CD14-positive monocyte (primary cell): ENCODE measurements at regions not wholly inside any gene's neighbourhood (a gene's known extent, or its start where the extent isn't known, plus 50 kb on each side); places are given as distances from the start of the nearest gene placed in this dataset.

Experiments
- DNase-seq, 3 donors: peaks; one replicate each; pipeline ENCODE4 v3.0.0-alpha.2; 2011 to 2022
- H2AFZ ChIP-seq: 2 replicates; pipeline ENCODE4 v1.6.0; 2012; ENCODE audit warnings: mild to moderate bottlenecking, low read depth, low read length, inconsistent platforms; ENCODE audit not compliant: insufficient read depth, poor library complexity, severe bottlenecking
- H3K27ac ChIP-seq, 2 donors: 1 replicate in 1 of 2; 2 replicates in 1 of 2; pipeline ENCODE4 v1.5.1; 2012 to 2013; ENCODE audit warnings: low read length in 2 of 2, control low read depth in 1 of 2, inconsistent platforms in 1 of 2, low read depth in 1 of 2, mild to moderate bottlenecking in 1 of 2
- H3K27me3 ChIP-seq, 2 donors: one replicate each; pipeline versions ENCODE4 v1.6.0 to v1.6.1; 2011 to 2013; ENCODE audit warnings: low read length in 2 of 2; ENCODE audit not compliant: control insufficient read depth in 2 of 2, insufficient read depth in 2 of 2
- H3K36me3 ChIP-seq, 2 donors: replicated peaks in 1 of 2; 1 replicate in 1 of 2; 2 replicates in 1 of 2; pipeline versions ENCODE4 v1.5.1 to v1.6.1; 2012 to 2013; ENCODE audit warnings: low read length in 2 of 2, control low read depth in 1 of 2, inconsistent platforms in 1 of 2, mild to moderate bottlenecking in 1 of 2; ENCODE audit not compliant: insufficient read depth in 2 of 2, control insufficient read depth in 1 of 2
- H3K4me1 ChIP-seq, 2 donors: 1 replicate in 1 of 2; 2 replicates in 1 of 2; pipeline versions ENCODE4 v1.5.1 to v1.6.1; 2012 to 2013; ENCODE audit warnings: low read length in 2 of 2, control low read depth in 1 of 2, inconsistent platforms in 1 of 2, mild to moderate bottlenecking in 1 of 2, moderate library complexity in 1 of 2; ENCODE audit not compliant: insufficient read depth in 2 of 2, control insufficient read depth in 1 of 2
- H3K4me2 ChIP-seq: replicated peaks from 2 replicates; pipeline ENCODE3; 2012; ENCODE audit warnings: low read length, moderate library complexity, mild to moderate bottlenecking; ENCODE audit not compliant: poor library complexity, severe bottlenecking; ENCODE audit errors: extremely low read depth
- H3K4me3 ChIP-seq, 3 experiments: fragments of 200-600 bp in 1 of 3; sonication (generic) in 1 of 3; replicated peaks in 1 of 3; 1 replicate in 2 of 3; 2 replicates in 1 of 3; pipeline ENCODE4 v1.5.1; 2011 to 2013; ENCODE audit warnings: low read length in 3 of 3, mild to moderate bottlenecking in 3 of 3, control low read depth in 2 of 3, low read depth in 2 of 3, inconsistent platforms in 1 of 3, moderate library complexity in 1 of 3
- H3K79me2 ChIP-seq: 2 replicates; pipeline ENCODE4 v1.6.0; 2012; ENCODE audit warnings: mild to moderate bottlenecking, control low read depth, inconsistent platforms, low read length, moderate library complexity; ENCODE audit not compliant: insufficient read depth
- H3K9ac ChIP-seq: 2 replicates; pipeline ENCODE4 v1.6.0; 2017; ENCODE audit warnings: low read length, mild to moderate bottlenecking; ENCODE audit not compliant: insufficient read depth, poor library complexity, severe bottlenecking
- H3K9me3 ChIP-seq, 2 donors: replicated peaks in 1 of 2; 1 replicate in 1 of 2; 2 replicates in 1 of 2; pipeline versions ENCODE4 v1.5.1 to v1.6.1; 2012 to 2013; ENCODE audit warnings: low read length in 2 of 2, control low read depth in 1 of 2; ENCODE audit not compliant: control insufficient read depth in 1 of 2, insufficient read depth in 1 of 2
- H4K20me1 ChIP-seq: 2 replicates; pipeline ENCODE4 v1.6.0; 2012; ENCODE audit warnings: mild to moderate bottlenecking, low read length, control low read depth, moderate library complexity; ENCODE audit not compliant: insufficient read depth
- H3K27ac Mint-ChIP-seq, 7 donors: one replicate each; pipeline ENCODE4 v1.8.0; 2020; ENCODE audit warnings: mild to moderate bottlenecking in 7 of 7, mixed read lengths in 7 of 7, moderate library complexity in 6 of 7, inconsistent platforms in 2 of 7
- H3K27me3 Mint-ChIP-seq, 3 donors: one replicate each; pipeline ENCODE4 v1.8.0; 2021 to 2022; ENCODE audit warnings: low read depth in 3 of 3, mild to moderate bottlenecking in 3 of 3, mixed read lengths in 3 of 3, moderate library complexity in 3 of 3, inconsistent platforms in 1 of 3
- H3K36me3 Mint-ChIP-seq, 2 donors: one replicate each; pipeline ENCODE4 v1.8.0; 2020; ENCODE audit warnings: mixed read lengths in 2 of 2, inconsistent platforms in 1 of 2, mild to moderate bottlenecking in 1 of 2
- H3K4me1 Mint-ChIP-seq: one replicate; pipeline ENCODE4 v1.8.0; 2020; ENCODE audit warnings: mild to moderate bottlenecking, mixed read lengths
- H3K4me3 Mint-ChIP-seq, 2 donors: one replicate each; pipeline ENCODE4 v1.8.0; 2020; ENCODE audit warnings: mild to moderate bottlenecking in 2 of 2, mixed read lengths in 2 of 2, moderate library complexity in 1 of 2
- H3K9me3 Mint-ChIP-seq, 7 donors: one replicate each; pipeline ENCODE4 v1.8.0; 2020 to 2022; ENCODE audit warnings: mixed read lengths in 7 of 7, mild to moderate bottlenecking in 6 of 7, moderate library complexity in 6 of 7, inconsistent platforms in 2 of 7
- CTCF ChIP-seq: fragments of 200-600 bp; IDR thresholded peaks from one replicate; pipeline ENCODE4 v1.8.0; 2022; ENCODE audit warnings: antibody characterized with exemption, mild to moderate bottlenecking
- WGBS: methylation state at CpG from one replicate; pipeline ENCODE4 v1.1.5; 2013; ENCODE audit warnings: missing lambda C conversion rate; ENCODE audit not compliant: insufficient coverage; 5-methylcytosine and 5-hydroxymethylcytosine counted together
- intact Hi-C, 2 donors: fragments of 100-400 bp; cut with micrococcal nuclease; formaldehyde crosslinking; loops; one replicate each; pipeline versions ENCODE4 v1.15.0 to v1.15.1; 2023

GRCh38 chr7:66557214-66558200, 71.2 kb upstream of the KCTD7 start:
- no peaks in the 10 kb centered on the region for H3K9me3 ChIP-seq
- no peak overlapping the region for H2AFZ ChIP-seq
- Mint-ChIP-seq H3K9me3 (no peaks in the 10 kb centered on the region), H3K4me3 (no peak overlapping the region), H3K36me3 (peaks cover 36 to 74% of the 10 kb centered on the region in 2 donors), H3K27ac (no peak overlapping the region), H3K4me1 (no peaks in the 10 kb centered on the region), H3K27me3 (peaks cover 0 to 3% (median 0%) of the 10 kb centered on the region in 3 donors)
- H3K36me3 ChIP-seq = peaks cover 39 to 88% of the 10 kb centered on the region in 2 donors
- peak; percentile 35 to 54 (median 45) for DNase-seq
- intact Hi-C loops = no loop called here
- no peak overlapping the region for H3K4me2 ChIP-seq
- H4K20me1 ChIP-seq = peaks cover 35% of the 10 kb centered on the region
- no peak overlapping the region for H3K4me3 ChIP-seq
- peak; percentile 96 for TF ChIP-seq CTCF
- no peak overlapping the region for H3K27ac ChIP-seq
- peaks cover 6% of the 10 kb centered on the region for H3K79me2 ChIP-seq
- H3K9ac ChIP-seq = no peak overlapping the region
- H3K4me1 ChIP-seq = no peaks in the 10 kb centered on the region
- WGBS = 70% methylated on average over 36 of the region's 40 CpGs
- H3K27me3 ChIP-seq = no peaks in the 10 kb centered on the region

GRCh38 chr7:66558201-66558641, 70.5 kb upstream of the KCTD7 start:
- intact Hi-C loops = no loop called here
- peaks cover 34 to 73% of the 10 kb centered on the region in 2 donors for H3K36me3 Mint-ChIP-seq

More at GRCh38 chr7:66558201-66558641, 70.5 kb upstream of the KCTD7 start:
- Mint-ChIP-seq H3K4me1 (no peaks in the 10 kb centered on the region), H3K4me3 (no peak overlapping the region), H3K27ac (no peak overlapping the region), H3K27me3 (peaks cover 0 to 3% (median 0%) of the 10 kb centered on the region in 3 donors), H3K9me3 (no peaks in the 10 kb centered on the region)
- Histone ChIP-seq H3K9ac (no peak overlapping the region), H2AFZ (no peak overlapping the region), H3K4me2 (no peak overlapping the region), H3K4me3 (no peak overlapping the region), H3K36me3 (peaks cover 32 to 88% of the 10 kb centered on the region in 2 donors), H3K9me3 (no peaks in the 10 kb centered on the region), H3K4me1 (no peaks in the 10 kb centered on the region), H4K20me1 (peaks cover 35% of the 10 kb centered on the region), H3K27me3 (no peaks in the 10 kb centered on the region), H3K79me2 (peaks cover 6% of the 10 kb centered on the region), H3K27ac (no peak overlapping the region)
- no peak for TF ChIP-seq CTCF
- 97% methylated on average over 4 of the region's 8 CpGs for WGBS
- DNase-seq = no peak
